Spleen (tissue), 11 donors: ENCODE measurements at regions not wholly inside any gene's neighbourhood (a gene's known extent, or its start where the extent isn't known, plus 50 kb on each side); places are given as distances from the start of the nearest gene placed in this dataset.

Source experiments
- DNase-seq: peaks from one replicate; pipeline ENCODE4 v3.0.0-alpha.2; 2020
- H3K27ac ChIP-seq, 8 donors: fragments of 200-600 bp; sonication (generic) in 7 of 8; 1 replicate in 4 of 8; 2 replicates in 4 of 8; pipeline versions ENCODE4 v1.5.0 to v1.8.0; 2016 to 2021; ENCODE audit warnings: inconsistent platforms in 4 of 8, mild to moderate bottlenecking in 4 of 8, moderate library complexity in 1 of 8
- H3K27me3 ChIP-seq, 7 donors: fragments of 200-600 bp; sonication (generic) in 6 of 7; replicated peaks in 1 of 7; 1 replicate in 4 of 7; 2 replicates in 3 of 7; pipeline versions ENCODE4 v1.5.0 to v1.8.0; 2016 to 2021; ENCODE audit warnings: inconsistent platforms in 3 of 7, mild to moderate bottlenecking in 1 of 7
- H3K36me3 ChIP-seq, 6 donors: fragments of 200-600 bp; sonication (generic) in 5 of 6; 1 replicate in 4 of 6; 2 replicates in 2 of 6; pipeline versions ENCODE4 v1.5.0 to v1.8.0; 2016 to 2021; ENCODE audit warnings: inconsistent platforms in 2 of 6
- H3K4me1 ChIP-seq, 6 donors: fragments of 200-600 bp; sonication (generic) in 5 of 6; 1 replicate in 3 of 6; 2 replicates in 3 of 6; pipeline versions ENCODE4 v1.5.0 to v1.8.0; 2016 to 2021; ENCODE audit warnings: inconsistent platforms in 3 of 6
- H3K4me3 ChIP-seq, 8 donors: fragments of 200-600 bp; sonication (generic) in 7 of 8; 1 replicate in 4 of 8; 2 replicates in 4 of 8; pipeline versions ENCODE4 v1.5.0 to v1.8.0; 2016 to 2021; ENCODE audit warnings: inconsistent platforms in 4 of 8, mild to moderate bottlenecking in 4 of 8, moderate library complexity in 2 of 8
- H3K9me3 ChIP-seq, 8 donors: fragments of 200-600 bp; sonication (generic) in 7 of 8; 1 replicate in 4 of 8; 2 replicates in 4 of 8; pipeline versions ENCODE4 v1.5.0 to v1.8.0; 2016 to 2021; ENCODE audit warnings: inconsistent platforms in 4 of 8
- POLR2A ChIP-seq, 3 donors: fragments of 450-650 bp; IDR thresholded peaks; one replicate each; pipeline ENCODE4 v1.5.1; 2017; ENCODE audit warnings: antibody characterized with exemption in 3 of 3, mild to moderate bottlenecking in 1 of 3
- POLR2AphosphoS5 ChIP-seq, 3 donors: sonication (generic); formaldehyde crosslinking; IDR thresholded peaks; one replicate each; pipeline ENCODE4 v1.5.1; 2017; ENCODE audit warnings: antibody characterized with exemption in 3 of 3
- WGBS, 5 donors: extraction: QIAGEN DNeasy Blood & Tissue Kit in 3 of 5; methylation state at CpG; one replicate each; pipeline versions ENCODE4 v1.1.5 to v1.1.7; 2013 to 2018; 5-methylcytosine and 5-hydroxymethylcytosine counted together
- intact Hi-C: fragments of 100-400 bp; cut with DNase I; formaldehyde crosslinking; loops from one replicate; pipeline ENCODE4 v1.15.0; 2023; ENCODE audit warnings: low total_unique reads
- TF ChIP-seq, protein P1 (sequence below), 11 experiments: fragments of 200-600 bp in 7 of 11; fragments of 450-650 bp in 4 of 11; sonication (generic) in 4 of 11; IDR thresholded peaks in 8 of 11; conservative IDR thresholded peaks in 3 of 11; 1 replicate in 7 of 11; 2 replicates in 4 of 11; pipeline versions ENCODE4 v1.4.0 to v1.8.0; 2016 to 2021; ENCODE audit warnings: antibody characterized with exemption in 11 of 11, inconsistent platforms in 4 of 11, mild to moderate bottlenecking in 1 of 11
- donor health status: healthy with polysubstance abuse.
- donor health status: DM: no; HTN: no; CAD: no; lungs with moderate emphysema.
- donor health status: DM: no; HTN: no; CAD: no.
- donor health status: Bipolar disorder and iron deficiency.
- donor health status: healthy.
- donor health status: DM: no; HTN: no; CAD: no.
- donor health status: DM: yes; HTN: yes; CAD: no.

DNA sequence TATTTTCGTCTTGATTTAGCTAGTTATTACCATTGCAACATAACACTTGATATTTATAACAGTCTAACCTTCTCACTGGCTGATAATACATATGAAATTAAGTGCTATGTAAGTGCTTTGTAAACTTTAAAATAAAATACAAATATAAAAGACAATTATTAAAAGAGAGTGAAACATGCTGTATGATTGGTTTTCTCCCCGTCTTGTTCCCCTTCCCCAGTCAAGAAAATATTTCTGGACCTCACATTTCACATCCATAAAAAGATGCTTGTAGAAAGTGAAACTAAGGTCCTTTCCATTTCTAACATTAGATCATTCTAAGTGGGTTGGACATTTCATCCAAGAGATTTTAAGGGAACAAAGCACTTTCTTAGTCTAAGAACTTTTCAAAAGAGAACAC is 310.2 kb upstream of the LRATD1 start:
- DNase-seq = no peak
- Histone ChIP-seq H3K27ac (no peak overlapping the region), H3K27me3 (no peaks in the 10 kb centered on the region), H3K4me1 (no peaks in the 10 kb centered on the region), H3K9me3 (peaks cover 0 to 3% (median 0%) of the 10 kb centered on the region in 8 donors), H3K36me3 (no peaks in the 10 kb centered on the region), H3K4me3 (no peak overlapping the region)
- intact Hi-C loops = no loop called here
- TF ChIP-seq, protein P1, sequence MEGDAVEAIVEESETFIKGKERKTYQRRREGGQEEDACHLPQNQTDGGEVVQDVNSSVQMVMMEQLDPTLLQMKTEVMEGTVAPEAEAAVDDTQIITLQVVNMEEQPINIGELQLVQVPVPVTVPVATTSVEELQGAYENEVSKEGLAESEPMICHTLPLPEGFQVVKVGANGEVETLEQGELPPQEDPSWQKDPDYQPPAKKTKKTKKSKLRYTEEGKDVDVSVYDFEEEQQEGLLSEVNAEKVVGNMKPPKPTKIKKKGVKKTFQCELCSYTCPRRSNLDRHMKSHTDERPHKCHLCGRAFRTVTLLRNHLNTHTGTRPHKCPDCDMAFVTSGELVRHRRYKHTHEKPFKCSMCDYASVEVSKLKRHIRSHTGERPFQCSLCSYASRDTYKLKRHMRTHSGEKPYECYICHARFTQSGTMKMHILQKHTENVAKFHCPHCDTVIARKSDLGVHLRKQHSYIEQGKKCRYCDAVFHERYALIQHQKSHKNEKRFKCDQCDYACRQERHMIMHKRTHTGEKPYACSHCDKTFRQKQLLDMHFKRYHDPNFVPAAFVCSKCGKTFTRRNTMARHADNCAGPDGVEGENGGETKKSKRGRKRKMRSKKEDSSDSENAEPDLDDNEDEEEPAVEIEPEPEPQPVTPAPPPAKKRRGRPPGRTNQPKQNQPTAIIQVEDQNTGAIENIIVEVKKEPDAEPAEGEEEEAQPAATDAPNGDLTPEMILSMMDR (IDR thresholded peaks at IDR 0.05 in 8 of 11, conservative IDR thresholded peaks at IDR 0.05 in 3 of 11) = no peak
- TF ChIP-seq POLR2AphosphoS5 (IDR thresholded peaks at IDR 0.05) (no peak), POLR2A (IDR thresholded peaks at IDR 0.05) (no peak)
- 51 to 75% (median 64%) methylated on average over 2 of the region's 2 CpGs for WGBS, 5 donors

DNA sequence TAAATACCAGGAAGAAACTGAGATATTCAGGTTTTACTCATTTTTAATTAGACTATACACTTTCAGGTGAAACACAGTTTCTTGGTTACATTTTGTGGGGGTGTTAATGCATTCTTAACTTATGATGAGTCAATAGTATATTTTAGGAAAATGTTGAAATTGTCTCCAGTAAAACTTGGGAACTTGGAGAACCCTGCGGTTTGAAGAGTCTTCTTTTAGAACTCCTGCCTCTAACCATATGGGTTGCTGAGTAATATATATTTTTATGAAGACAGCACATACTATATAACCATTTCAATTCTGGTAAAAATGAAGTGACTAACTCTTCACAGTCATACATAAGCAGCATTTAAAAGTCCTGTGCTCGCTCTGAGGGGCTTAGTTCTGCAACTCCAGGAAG is 308.2 kb upstream of the LRATD1 start:
- Histone ChIP-seq H3K4me1 (no peaks in the 10 kb centered on the region), H3K9me3 (peaks cover 0 to 2% (median 0%) of the 10 kb centered on the region in 8 donors), H3K4me3 (no peak overlapping the region), H3K36me3 (no peaks in the 10 kb centered on the region), H3K27me3 (no peaks in the 10 kb centered on the region), H3K27ac (no peak overlapping the region)
- 66 to 77% (median 68%) methylated on average over 2 of the region's 2 CpGs for WGBS, 5 donors
- TF ChIP-seq, protein P1 (IDR thresholded peaks at IDR 0.05 in 8 of 11, conservative IDR thresholded peaks at IDR 0.05 in 3 of 11) = no peak
- intact Hi-C loops = no loop called here
- DNase-seq = no peak

DNA sequence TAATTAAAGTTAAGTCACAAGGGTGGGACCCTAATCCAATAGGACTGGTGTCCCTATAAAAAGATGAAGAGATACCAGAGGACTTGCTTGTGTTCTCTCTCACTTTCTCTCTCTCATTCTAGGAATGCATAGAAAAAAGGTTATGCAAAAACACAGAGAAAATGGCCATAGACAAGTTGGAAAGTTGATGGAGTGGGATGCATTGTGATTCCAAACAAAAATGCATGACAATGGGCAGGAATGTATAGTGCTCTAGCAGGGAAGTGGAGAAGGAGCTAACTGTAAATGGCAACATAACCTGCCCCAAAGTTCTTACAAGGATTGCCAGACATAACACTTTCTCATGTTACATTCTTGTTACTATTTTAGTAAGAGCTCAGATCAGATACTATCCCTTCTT is 301.6 kb upstream of the LRATD1 start:
- Histone ChIP-seq H3K4me1 (no peaks in the 10 kb centered on the region), H3K36me3 (no peaks in the 10 kb centered on the region), H3K27ac (no peak overlapping the region), H3K4me3 (no peak overlapping the region), H3K27me3 (no peaks in the 10 kb centered on the region), H3K9me3 (no peaks in the 10 kb centered on the region)
- intact Hi-C loops = no loop called here
- no peak for DNase-seq
- TF ChIP-seq, protein P1 (IDR thresholded peaks at IDR 0.05 in 8 of 11, conservative IDR thresholded peaks at IDR 0.05 in 3 of 11) = no peak
- TF ChIP-seq POLR2AphosphoS5 (IDR thresholded peaks at IDR 0.05) = no peak
- TF ChIP-seq POLR2A (IDR thresholded peaks at IDR 0.05) = no peak

DNA sequence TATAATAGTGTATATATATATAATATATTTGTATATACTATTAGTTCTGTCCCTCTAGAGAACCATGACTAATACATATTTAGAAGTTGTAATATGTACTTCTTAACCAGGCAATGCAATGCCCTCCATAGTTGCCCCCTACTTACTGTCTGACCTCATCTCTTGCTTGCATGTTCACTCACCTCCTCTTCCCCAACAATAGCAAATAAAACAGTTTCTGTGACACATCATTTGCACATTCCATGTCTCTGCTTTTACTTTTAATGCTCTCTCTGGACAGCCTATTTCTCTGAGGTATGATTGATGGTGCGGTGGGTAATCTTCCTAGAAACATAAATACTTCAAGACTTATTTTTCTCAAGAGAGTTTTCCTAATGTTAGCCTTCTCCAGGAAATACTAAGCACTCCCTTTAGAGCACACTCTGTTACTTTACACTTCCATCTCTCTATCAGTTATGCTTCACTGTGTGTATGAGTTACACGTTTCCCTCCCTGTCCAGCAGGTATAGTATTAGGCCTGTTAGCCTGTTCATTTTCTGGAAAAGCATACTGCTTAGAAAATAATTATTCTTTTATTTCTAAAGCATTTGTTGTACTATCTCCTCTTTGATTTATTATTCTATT is 295.6 kb upstream of the LRATD1 start:
- Histone ChIP-seq H3K27me3 (no peaks in the 10 kb centered on the region), H3K27ac (no peak overlapping the region), H3K9me3 (peaks cover 0 to 13% (median 2%) of the 10 kb centered on the region in 8 donors), H3K4me1 (no peaks in the 10 kb centered on the region), H3K4me3 (no peak overlapping the region), H3K36me3 (no peaks in the 10 kb centered on the region)
- TF ChIP-seq, protein P1 (IDR thresholded peaks at IDR 0.05 in 8 of 11, conservative IDR thresholded peaks at IDR 0.05 in 3 of 11) = no peak
- TF ChIP-seq POLR2A (IDR thresholded peaks at IDR 0.05) (no peak), POLR2AphosphoS5 (IDR thresholded peaks at IDR 0.05) (no peak)
- no peak for DNase-seq
- intact Hi-C loops = no loop called here
- WGBS, 5 donors = 76 to 81% (median 77%) methylated on average over 2 of the region's 2 CpGs
